ENCODE measurements at regions not wholly inside any gene's neighbourhood (a gene's known extent, or its start where the extent isn't known, plus 50 kb on each side); places are given as distances from the start of the nearest gene placed in this dataset.
"Not testable (repeated sequence)": the region's sequence is repeated elsewhere in the genome, so short reads cannot be mapped to it uniquely, and the experiment has no call there.

DNA sequence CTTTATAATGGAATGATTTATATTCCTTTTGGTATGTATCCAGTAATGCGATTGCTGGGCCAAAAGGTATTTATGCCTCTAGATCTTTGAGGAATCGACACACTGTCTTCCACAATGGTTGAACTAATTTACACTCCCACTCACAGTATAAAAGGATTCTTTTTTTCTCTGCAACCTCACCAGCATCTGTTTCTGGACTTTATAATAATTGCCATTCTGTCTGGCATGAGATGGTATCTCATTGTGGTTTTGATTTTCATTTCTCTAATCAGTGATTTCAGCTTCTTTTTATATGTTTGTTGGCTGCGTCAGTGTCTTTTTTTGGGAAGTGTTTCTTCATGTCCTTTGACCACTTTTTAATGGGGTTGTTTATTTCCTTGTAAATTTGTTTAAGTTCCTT, 679.3 kb downstream of the JRKL start:
- DNase-seq (ENCODE audit: low spot score in 2 of 2) = no peak
- TF ChIP-seq, protein P1, sequence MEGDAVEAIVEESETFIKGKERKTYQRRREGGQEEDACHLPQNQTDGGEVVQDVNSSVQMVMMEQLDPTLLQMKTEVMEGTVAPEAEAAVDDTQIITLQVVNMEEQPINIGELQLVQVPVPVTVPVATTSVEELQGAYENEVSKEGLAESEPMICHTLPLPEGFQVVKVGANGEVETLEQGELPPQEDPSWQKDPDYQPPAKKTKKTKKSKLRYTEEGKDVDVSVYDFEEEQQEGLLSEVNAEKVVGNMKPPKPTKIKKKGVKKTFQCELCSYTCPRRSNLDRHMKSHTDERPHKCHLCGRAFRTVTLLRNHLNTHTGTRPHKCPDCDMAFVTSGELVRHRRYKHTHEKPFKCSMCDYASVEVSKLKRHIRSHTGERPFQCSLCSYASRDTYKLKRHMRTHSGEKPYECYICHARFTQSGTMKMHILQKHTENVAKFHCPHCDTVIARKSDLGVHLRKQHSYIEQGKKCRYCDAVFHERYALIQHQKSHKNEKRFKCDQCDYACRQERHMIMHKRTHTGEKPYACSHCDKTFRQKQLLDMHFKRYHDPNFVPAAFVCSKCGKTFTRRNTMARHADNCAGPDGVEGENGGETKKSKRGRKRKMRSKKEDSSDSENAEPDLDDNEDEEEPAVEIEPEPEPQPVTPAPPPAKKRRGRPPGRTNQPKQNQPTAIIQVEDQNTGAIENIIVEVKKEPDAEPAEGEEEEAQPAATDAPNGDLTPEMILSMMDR (IDR thresholded peaks at IDR 0.05) = no peak
- intact Hi-C loops (cut with DNase I) = no loop called here
- Histone ChIP-seq H3K27me3 (no peaks in the 10 kb centered on the region), H3K9me3 (peaks cover 7 to 25% of the 10 kb centered on the region in 2 donors), H3K4me1 (no peaks in the 10 kb centered on the region), H3K27ac (no peak overlapping the region), H3K4me3 (no peak overlapping the region), H3K36me3 (no peaks in the 10 kb centered on the region)

GRCh38 chr11:97072420-97072819, 682.6 kb downstream of the JRKL start:
- Histone ChIP-seq H3K27me3 (no peaks in the 10 kb centered on the region), H3K4me3 (no peak overlapping the region), H3K36me3 (no peaks in the 10 kb centered on the region), H3K4me1 (no peaks in the 10 kb centered on the region), H3K9me3 (peaks cover 7 to 25% of the 10 kb centered on the region in 2 donors), H3K27ac (no peak overlapping the region)
- TF ChIP-seq, protein P1 (IDR thresholded peaks at IDR 0.05) = no peak
- intact Hi-C loops (cut with DNase I) = no loop called here
- no peak for DNase-seq (ENCODE audit: low spot score in 2 of 2)

GRCh38 chr11:97076666-97077065, 686.9 kb downstream of the JRKL start:
- H3K36me3 ChIP-seq; intact Hi-C loops (cut with DNase I); H3K4me3 ChIP-seq; H3K27me3 ChIP-seq; H3K4me1 ChIP-seq; H3K27ac ChIP-seq; DNase-seq (ENCODE audit: low spot score in 2 of 2): not testable (repeated sequence)
- H3K9me3 ChIP-seq = peaks cover 7 to 20% of the 10 kb centered on the region in 2 donors

DNA sequence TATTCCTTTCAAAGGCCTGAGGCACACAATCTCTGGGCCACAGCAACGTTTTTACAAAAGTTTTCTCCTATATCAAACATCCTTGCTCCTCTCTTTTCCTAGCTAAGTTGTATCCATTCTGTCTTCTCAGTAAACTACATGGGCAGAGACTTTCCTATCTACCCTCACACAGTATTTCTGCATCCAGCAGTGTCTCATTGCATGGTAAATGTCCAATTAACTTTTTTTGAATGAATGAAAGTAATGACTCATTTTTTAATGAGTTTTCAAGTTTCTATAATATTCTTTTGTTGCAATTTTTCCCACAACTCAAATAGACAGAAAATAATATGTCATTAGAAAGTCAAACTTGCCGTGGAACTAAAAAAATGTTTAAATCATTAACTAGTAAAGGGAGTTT, 688.6 kb downstream of the JRKL start:
- H3K27ac ChIP-seq = no peak overlapping the region
- peaks cover 4 to 6% of the 10 kb centered on the region in 2 donors for H3K9me3 ChIP-seq
- H3K36me3 ChIP-seq = no peaks in the 10 kb centered on the region
- no peak for DNase-seq (ENCODE audit: low spot score in 2 of 2)
- no peaks in the 10 kb centered on the region for H3K4me1 ChIP-seq
- intact Hi-C loops (cut with DNase I) = no loop called here
- TF ChIP-seq, protein P1 (IDR thresholded peaks at IDR 0.05) = no peak
- H3K27me3 ChIP-seq = no peaks in the 10 kb centered on the region
- H3K4me3 ChIP-seq = no peak overlapping the region

GRCh38 chr11:97079244-97079643, 689.4 kb downstream of the JRKL start:
- Histone ChIP-seq H3K9me3 (no peaks in the 10 kb centered on the region), H3K27me3 (no peaks in the 10 kb centered on the region), H3K4me1 (no peaks in the 10 kb centered on the region), H3K27ac (no peak overlapping the region), H3K36me3 (no peaks in the 10 kb centered on the region), H3K4me3 (no peak overlapping the region)
- intact Hi-C loops (cut with DNase I) = no loop called here
- no peak for DNase-seq (ENCODE audit: low spot score in 2 of 2)
- TF ChIP-seq, protein P1 (IDR thresholded peaks at IDR 0.05) = no peak

GRCh38 chr11:97087419-97087818, 697.6 kb downstream of the JRKL start:
- DNase-seq (ENCODE audit: low spot score in 2 of 2) = no peak
- TF ChIP-seq, protein P1 (IDR thresholded peaks at IDR 0.05) = no peak
- intact Hi-C loops (cut with DNase I) = loop anchor here (10.0 kb wide), 1 partner anchor 667 kb away; no protein-coding TSS in a partner anchor

More at GRCh38 chr11:97087419-97087818, 697.6 kb downstream of the JRKL start:
- no peak overlapping the region for H3K27ac ChIP-seq
- H3K4me1 ChIP-seq = no peaks in the 10 kb centered on the region
- no peak overlapping the region for H3K4me3 ChIP-seq
- H3K36me3 ChIP-seq = no peaks in the 10 kb centered on the region
- H3K27me3 ChIP-seq = no peaks in the 10 kb centered on the region
- H3K9me3 ChIP-seq = no peaks in the 10 kb centered on the region

Data from ascending aorta (tissue), 2 donors.